Nucleus accumbens (tissue), 56 donors: ENCODE measurements at regions not wholly inside any gene's neighbourhood (a gene's known extent, or its start where the extent isn't known, plus 50 kb on each side); places are given as distances from the start of the nearest gene placed in this dataset.

Source experiments
- DNase-seq, 56 donors: peaks; one replicate each; lab custom pipeline; 2025; lab: John Stamatoyannopoulos, UW

DNA sequence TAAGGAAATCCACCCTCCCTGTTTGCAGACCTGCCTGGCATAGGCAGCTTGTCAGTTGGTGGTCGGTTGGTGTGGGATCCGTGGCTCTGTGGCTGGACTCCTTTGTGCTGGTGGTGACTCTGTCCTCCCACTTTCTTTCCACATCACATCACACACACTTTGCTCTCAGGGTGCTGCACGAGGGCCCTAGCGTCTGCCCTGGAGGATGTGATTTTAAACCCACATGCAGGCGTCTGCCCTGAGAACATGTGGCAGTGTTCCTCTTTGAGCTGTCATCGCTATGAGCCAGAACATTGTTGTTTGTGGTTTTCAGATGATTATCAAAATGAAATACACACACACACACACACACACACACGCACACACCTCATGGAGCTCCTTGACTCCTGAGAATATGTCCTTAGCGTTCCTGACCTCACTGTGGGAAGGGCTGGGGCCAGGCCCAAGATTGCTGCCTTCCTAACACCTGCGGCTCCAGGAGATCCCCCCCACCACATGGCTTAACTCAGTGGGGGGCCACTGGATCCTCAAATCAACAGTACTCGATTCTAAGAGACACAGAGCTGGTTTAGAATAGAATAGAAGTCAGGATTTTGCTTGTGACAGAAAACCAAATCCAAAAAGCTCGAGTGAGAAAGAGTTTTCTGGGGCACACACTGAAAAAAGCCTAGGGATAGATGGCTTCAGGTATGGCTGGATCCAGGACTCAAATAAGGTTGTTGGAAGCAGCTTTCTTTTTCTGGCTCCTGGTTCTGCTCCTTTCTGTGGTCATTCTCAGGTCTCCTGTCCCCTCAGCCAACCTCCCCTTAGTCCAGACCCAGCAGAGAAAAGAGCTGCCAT is 54.8 kb downstream of the RTP5 start:
- no peak for DNase-seq

- no peak for DNase-seq
These were observed 55.4 kb downstream of the RTP5 start for GRCh38 chr2:241924909-241925250.

GRCh38 chr2:241925277-241925676 is 55.7 kb downstream of the RTP5 start:
- DNase-seq: no peak

GRCh38 chr2:241925821-241926441 is 56.4 kb downstream of the RTP5 start:
- peak in 26 of 56 donors; percentile 11 to 84 (median 46) for DNase-seq

DNA sequence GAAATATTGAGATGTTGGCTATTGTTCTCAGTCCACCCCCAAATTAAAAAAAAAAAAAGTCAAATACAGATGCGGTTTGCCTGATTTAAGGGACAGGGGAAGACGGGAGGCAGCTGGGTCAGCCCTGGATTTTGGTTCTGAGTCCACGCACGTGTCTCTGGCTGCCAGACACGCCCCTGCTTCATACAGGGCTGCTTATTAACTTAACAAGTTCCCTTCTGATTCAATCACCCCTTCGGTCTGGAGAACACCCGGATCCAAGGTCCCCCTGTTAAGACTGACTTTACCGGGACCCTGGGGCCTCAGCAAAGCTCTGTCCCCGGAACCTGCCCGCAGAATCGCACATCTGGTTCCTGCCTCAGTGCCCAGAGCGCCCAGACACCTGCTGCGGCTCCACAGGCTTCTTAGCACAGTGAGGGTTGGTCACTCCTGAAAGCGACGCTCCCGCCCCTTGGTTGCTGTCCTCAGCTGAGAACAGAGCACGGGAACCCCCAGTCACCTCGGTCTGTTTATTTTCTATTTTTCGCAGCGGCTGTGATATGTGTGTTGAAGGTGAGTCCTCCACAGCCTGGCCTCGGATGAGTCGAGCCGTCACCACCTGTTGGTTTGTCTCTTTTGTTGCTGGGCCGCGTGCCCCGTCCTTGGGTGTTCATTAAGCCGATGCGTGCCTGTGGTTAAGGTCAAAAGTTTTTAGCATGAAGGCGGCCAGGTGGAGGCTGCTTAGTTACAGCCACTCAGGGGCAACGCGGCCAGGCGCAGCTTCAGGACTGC is 57.2 kb downstream of the RTP5 start:
- no peak for DNase-seq

DNA sequence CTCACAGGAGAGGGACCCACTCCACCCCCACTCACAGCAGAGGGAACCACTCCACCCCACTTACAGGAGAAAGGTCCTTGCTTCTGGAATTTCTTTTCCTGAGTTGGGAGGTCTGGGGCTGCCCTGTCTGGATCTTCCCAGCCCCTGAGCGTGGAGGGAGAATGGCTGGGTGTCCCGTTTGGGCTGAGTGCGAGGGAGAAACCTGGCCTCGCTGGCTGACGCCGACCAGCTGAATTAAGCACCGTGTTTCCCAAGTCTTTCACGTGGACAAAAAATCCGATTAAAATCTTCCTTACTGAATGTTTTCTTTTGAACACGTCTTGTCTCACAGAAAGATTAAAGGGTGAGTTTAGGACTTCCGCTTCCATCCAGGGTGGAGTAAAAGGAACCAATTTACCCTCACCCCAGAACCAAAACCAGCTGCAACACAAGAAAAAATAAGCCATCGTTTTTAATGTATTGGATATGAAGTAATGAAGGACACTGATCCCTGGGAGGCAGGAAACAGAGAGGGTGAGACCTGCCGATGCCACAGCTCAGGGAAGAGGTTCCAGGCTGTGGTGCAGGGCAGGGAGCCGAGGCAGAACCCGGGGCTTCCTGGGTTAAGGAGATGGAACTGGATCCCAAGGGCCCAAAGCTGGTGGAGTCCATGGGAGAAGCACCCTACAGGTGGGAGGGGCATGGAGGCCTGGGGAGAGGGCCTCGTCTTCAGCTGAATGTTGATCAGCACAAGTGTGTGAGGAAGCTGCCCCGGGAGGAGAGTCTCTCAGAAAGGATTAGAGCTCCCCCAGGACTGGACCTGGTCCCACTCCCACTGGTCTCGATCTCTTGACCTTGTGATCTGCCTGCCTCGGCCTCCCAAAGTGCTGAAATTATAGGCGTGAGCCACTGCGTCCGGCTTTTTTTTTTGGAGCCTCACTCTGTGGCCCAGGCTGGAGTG is 60.3 kb downstream of the RTP5 start:
- DNase-seq: no peak

DNA sequence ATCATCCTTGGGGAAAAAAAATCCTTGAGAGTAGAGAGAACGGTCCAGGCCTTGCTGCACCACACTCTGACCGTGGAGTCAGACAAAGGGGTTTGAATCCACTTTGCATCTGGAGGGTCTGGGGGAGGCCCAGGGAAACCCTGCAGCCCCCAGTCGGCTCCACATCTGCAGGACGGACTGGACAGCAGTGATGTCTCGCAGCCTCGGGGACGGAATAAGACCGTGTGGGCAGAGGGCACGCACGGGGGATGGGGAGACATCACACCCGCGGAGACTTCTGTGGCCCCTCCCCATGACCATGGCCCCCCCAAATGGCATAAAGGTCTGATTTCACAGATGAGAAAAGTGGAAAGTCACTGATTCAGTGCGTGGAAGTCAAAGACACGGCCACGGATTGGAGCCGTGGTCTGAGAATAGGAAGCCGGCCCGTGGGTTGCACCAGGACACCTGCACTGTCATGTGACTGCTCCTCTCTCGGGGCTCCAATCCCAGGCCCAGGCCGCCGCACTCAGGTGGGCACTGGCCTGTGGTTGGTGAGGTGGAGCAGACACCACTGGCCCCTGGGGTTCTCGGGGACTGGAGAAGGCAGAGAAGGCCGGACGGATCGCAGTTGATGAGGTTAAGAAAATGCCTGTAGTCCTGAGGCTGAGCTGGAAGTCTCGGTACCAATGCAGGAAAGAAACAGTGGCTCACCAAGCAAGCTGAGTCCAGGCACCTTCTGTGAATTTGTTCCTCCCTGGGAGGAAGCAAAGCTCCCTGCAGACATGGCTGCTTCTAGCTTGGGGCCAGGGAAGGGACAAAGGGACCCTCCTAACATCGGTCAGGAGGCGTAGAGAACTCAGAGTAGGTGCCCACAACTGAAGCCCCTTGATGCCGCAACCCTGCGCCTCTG is 61.8 kb downstream of the RTP5 start:
- DNase-seq: no peak

- DNase-seq: no peak
These were observed 62.7 kb downstream of the RTP5 start for GRCh38 chr2:241931976-241932898.

- peak in 2 of 56 donors; percentile 23 to 45 for DNase-seq
These were observed 63.3 kb downstream of the RTP5 start for GRCh38 chr2:241932899-241933178.

GRCh38 chr2:241933179-241933911 is 63.8 kb downstream of the RTP5 start:
- peak in 26 of 56 donors; percentile 5 to 74 (median 35) for DNase-seq

DNA sequence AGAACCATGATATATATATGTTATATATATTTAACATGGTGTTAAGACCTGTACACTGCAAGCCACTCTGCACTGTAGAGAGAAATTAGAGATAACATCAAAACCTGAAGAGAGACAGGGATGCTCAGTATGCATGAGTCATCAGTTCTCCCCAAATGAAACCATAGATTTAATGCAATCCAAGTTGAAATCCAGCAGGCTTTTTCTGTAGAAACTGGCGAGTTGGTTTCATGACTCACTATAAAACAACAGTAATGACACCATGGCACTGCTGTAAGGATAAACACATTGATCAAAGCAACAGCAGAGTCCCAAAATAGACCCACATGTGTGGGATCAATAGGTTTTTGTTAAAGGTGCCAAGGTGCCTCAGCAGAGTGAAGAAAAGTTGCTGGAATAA is 65.8 kb downstream of the RTP5 start:
- no peak for DNase-seq

DNA sequence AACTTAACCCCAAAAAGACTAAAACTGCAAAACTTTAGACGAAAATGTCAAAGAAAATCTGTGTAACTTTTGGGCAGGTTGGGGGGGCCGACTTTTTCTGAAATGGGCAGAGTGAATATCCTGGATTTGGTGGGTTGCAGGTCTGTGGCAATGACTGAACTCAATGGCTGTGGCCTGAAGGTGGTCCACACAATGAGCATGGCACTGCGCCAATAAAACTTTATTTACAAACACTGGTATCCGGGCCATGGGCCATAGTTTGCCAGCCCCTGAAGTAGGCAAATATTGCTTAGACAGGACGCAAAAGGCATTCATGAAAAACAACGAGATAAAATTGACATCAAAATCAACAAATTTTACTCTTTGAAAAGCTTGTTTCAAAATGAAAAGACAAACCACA is 66.2 kb downstream of the RTP5 start:
- DNase-seq: no peak

GRCh38 chr2:241936457-241937133 is 67.1 kb downstream of the RTP5 start:
- no peak for DNase-seq

- no peak for DNase-seq
These were observed 67.8 kb downstream of the RTP5 start for GRCh38 chr2:241937297-241937696.

DNA sequence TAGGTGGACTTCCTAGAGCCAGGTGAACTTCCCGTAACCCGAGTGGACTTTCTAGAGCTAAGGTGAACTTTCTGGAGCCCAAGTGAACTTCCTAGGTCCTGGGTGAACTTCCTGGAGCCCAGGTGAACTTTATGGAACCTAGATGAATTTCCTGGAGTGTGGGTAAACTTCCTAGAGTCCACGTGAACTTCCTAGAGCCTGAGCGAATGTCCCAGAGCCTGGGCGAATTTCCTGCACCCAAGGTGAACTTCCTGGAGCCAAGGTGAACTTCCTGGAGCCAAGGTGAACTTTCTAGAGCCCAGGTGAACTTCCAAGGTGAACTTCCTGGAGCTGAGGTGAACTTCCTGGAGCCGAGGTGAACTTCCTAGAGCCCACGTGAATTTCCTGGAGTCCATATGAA is 70.0 kb downstream of the RTP5 start:
- no peak for DNase-seq

GRCh38 chr2:241940329-241940728 is 70.8 kb downstream of the RTP5 start:
- no peak for DNase-seq

DNA sequence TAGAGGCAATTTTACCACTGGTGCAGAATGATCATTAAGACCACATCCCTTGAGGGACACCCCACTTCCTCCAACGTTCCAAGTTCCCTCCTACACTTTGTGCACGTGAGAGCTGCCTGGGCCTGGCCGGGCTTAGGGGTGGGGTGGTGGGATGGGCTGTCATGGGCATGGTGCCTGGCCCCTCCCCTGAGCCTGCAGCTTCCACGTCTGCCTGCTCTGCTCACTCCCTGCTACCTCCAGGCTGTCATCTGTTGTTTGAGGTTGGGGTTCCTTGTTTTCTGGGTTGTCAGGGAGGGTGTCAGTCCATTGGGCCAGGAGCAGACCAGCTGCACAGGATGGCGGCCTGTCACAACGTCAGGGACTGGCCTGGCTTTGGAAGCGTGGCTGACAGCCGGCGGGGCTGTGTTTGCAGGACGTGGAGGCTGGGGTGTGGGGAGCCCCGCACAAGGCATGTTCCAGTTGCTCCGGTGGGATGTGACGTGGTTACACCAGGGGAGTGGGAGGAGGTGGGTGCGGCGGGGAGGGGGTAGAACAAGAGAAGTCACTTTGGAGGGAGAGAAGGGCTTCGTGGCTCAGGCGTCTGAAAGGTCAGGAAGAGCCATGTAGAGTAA is 72.3 kb downstream of the RTP5 start:
- DNase-seq: no peak
